Endothelial cell of umbilical vein (primary cell): ENCODE measurements at regions not wholly inside any gene's neighbourhood (a gene's known extent, or its start where the extent isn't known, plus 50 kb on each side); places are given as distances from the start of the nearest gene placed in this dataset.

Experiments used
- BruUV-seq: library from RNA; stranded (reverse); fragments of 400-500 nt; replicated peaks from 2 replicates; lab custom pipeline; 2021; lab: Mats Ljungman, UMichigan
- CTCF ChIA-PET: fragments of 300-600, 350-600 bp; sonication (Branson Sonifier 250); formaldehyde crosslinking; loops from one replicate; lab custom pipeline; 2021; ENCODE audit warnings: antibody characterized with exemption, inconsistent platforms; lab: Charles Lee
- POLR2A ChIA-PET: fragments of 300-600, 350-600 bp; sonication (Branson Sonifier 250); formaldehyde crosslinking; loops from one replicate; lab custom pipeline; 2021; ENCODE audit warnings: antibody characterized with exemption, inconsistent platforms; lab: Charles Lee
- DNase-seq: peaks from one replicate; pipeline ENCODE4 v3.0.0-alpha.2; 2011; ENCODE audit warnings: low read depth, low spot score
- FAIRE-seq: peaks from 2 replicates; lab custom pipeline; 2011; peaks lifted over from hg19 to GRCh38; lab: Jason Lieb, UNC
- H2AFZ ChIP-seq: 2 replicates; pipeline ENCODE4 v1.6.0; 2012; ENCODE audit warnings: low read depth, low read length, control low read depth, inconsistent platforms
- H3K27ac ChIP-seq: 2 replicates; pipeline ENCODE4 v1.5.1; 2011; ENCODE audit warnings: low read depth, mild to moderate bottlenecking, control low read depth, low read length, moderate library complexity; ENCODE audit not compliant: insufficient read depth
- H3K27me3 ChIP-seq, 2 experiments: 2 replicates each; pipeline versions ENCODE4 v1.6.0 to v1.6.1; 2011; ENCODE audit warnings: low read length in 2 of 2, mixed read lengths in 1 of 2; ENCODE audit not compliant: control insufficient read depth in 2 of 2, insufficient read depth in 2 of 2
- H3K36me3 ChIP-seq, 2 experiments: 2 replicates in 1 of 2; 3 replicates in 1 of 2; pipeline ENCODE4 v1.5.1; 2011; ENCODE audit warnings: low read length in 2 of 2, mild to moderate bottlenecking in 1 of 2, moderate library complexity in 1 of 2; ENCODE audit not compliant: control insufficient read depth in 2 of 2, insufficient read depth in 2 of 2; ENCODE audit errors: extremely low read depth in 1 of 2
- H3K4me1 ChIP-seq: 3 replicates; pipeline ENCODE4 v1.5.1; 2011; ENCODE audit warnings: mild to moderate bottlenecking, low read length; ENCODE audit not compliant: control insufficient read depth, insufficient read depth; ENCODE audit errors: extremely low read depth
- H3K4me2 ChIP-seq: 2 replicates; pipeline ENCODE4 v1.6.1; 2011; ENCODE audit warnings: low read length, control low read depth, mixed read lengths; ENCODE audit not compliant: insufficient read depth
- H3K4me3 ChIP-seq, 3 experiments: fragments of 200-600 bp in 1 of 3; sonication (generic), shearing (Covaris generic) in 1 of 3; replicated peaks in 1 of 3; 2 replicates each; pipeline ENCODE4 v1.5.1; 2011 to 2016; ENCODE audit warnings: control low read depth in 3 of 3, low read length in 3 of 3, mild to moderate bottlenecking in 2 of 3, inconsistent platforms in 1 of 3, low read depth in 1 of 3, moderate library complexity in 1 of 3; ENCODE audit not compliant: insufficient read depth in 1 of 3
- H3K79me2 ChIP-seq: 2 replicates; pipeline ENCODE4 v1.6.0; 2012; ENCODE audit warnings: low read length, inconsistent platforms; ENCODE audit not compliant: control insufficient read depth, insufficient read depth
- H3K9ac ChIP-seq: replicated peaks from 2 replicates; pipeline ENCODE3; 2011; ENCODE audit warnings: low read length, control low read depth; ENCODE audit not compliant: insufficient read depth; ENCODE audit errors: extremely low read depth
- H3K9me1 ChIP-seq: replicated peaks from 3 replicates; pipeline ENCODE4 v1.6.0; 2011; ENCODE audit warnings: mild to moderate bottlenecking, low read length; ENCODE audit not compliant: control insufficient read depth, insufficient read depth; ENCODE audit errors: extremely low read depth
- H3K9me3 ChIP-seq: replicated peaks from 2 replicates; pipeline ENCODE4 v1.5.1; 2012; ENCODE audit warnings: low read length, inconsistent platforms; ENCODE audit not compliant: control insufficient read depth, insufficient read depth
- H4K20me1 ChIP-seq: replicated peaks from 2 replicates; pipeline ENCODE3; 2011; ENCODE audit warnings: mild to moderate bottlenecking, low read length; ENCODE audit not compliant: control insufficient read depth, insufficient read depth; ENCODE audit errors: extremely low read depth
- CTCF ChIP-seq, 2 donors: IDR thresholded peaks; 1 replicate in 1 of 2; 2 replicates in 1 of 2; pipeline ENCODE4 v1.5.1; 2011; ENCODE audit warnings: low read length in 2 of 2, mild to moderate bottlenecking in 2 of 2, moderate library complexity in 2 of 2, control low read depth in 1 of 2, inconsistent platforms in 1 of 2, low read depth in 1 of 2; ENCODE audit not compliant: insufficient read depth in 1 of 2; ENCODE audit errors: extremely low read depth in 1 of 2
- EZH2 ChIP-seq: IDR thresholded peaks from 2 replicates; pipeline ENCODE4 v1.6.1; 2012; ENCODE audit warnings: borderline replicate concordance, low read depth, mild to moderate bottlenecking, moderate library complexity, low read length, inconsistent platforms; ENCODE audit not compliant: severe bottlenecking
- FOS ChIP-seq: IDR thresholded peaks from 2 replicates; pipeline ENCODE4 v1.6.1; 2011; ENCODE audit warnings: mild to moderate bottlenecking, low read length, moderate library complexity, borderline replicate concordance; ENCODE audit not compliant: insufficient read depth
- GATA2 ChIP-seq: IDR thresholded peaks from 2 replicates; pipeline ENCODE4 v1.7.0; 2011; ENCODE audit warnings: low read depth, mild to moderate bottlenecking, moderate library complexity, mixed read lengths, low read length; ENCODE audit not compliant: insufficient read length, insufficient read depth
- JUN ChIP-seq: IDR thresholded peaks from 2 replicates; pipeline ENCODE4 v1.6.1; 2011; ENCODE audit warnings: borderline replicate concordance, low read depth; ENCODE audit not compliant: insufficient read length, insufficient read depth
- MYC ChIP-seq: IDR thresholded peaks from one replicate; pipeline ENCODE4 v1.6.1; 2011; ENCODE audit warnings: mild to moderate bottlenecking, low read depth, low read length
- POLR2A ChIP-seq: IDR thresholded peaks from 2 replicates; pipeline ENCODE4 v1.6.1; 2012; ENCODE audit warnings: low read depth, mild to moderate bottlenecking, control low read depth, low read length
- POLR2AphosphoS5 ChIP-seq: IDR thresholded peaks from 2 replicates; pipeline ENCODE4 v1.6.1; 2012; ENCODE audit warnings: low read depth, mild to moderate bottlenecking, control low read depth, low read length, moderate library complexity; ENCODE audit not compliant: insufficient read depth
- dilution Hi-C: fragments of 300-500 bp; cut with MboI; formaldehyde crosslinking; loops from one replicate; pipeline ENCODE4 v1.15.0; 2019; ENCODE audit warnings: low sequenced_read_pairs; ENCODE audit not compliant: extremely low pct_ligation_motif_present
- intact Hi-C: fragments of 100-400 bp; cut with micrococcal nuclease; formaldehyde crosslinking; loops from one replicate; pipeline ENCODE4 v1.10.0; 2022
- TF ChIP-seq, protein P1 (sequence below): IDR thresholded peaks from 2 replicates; pipeline ENCODE4 v1.6.1; 2011; ENCODE audit not compliant: insufficient read depth, insufficient read length

DNA sequence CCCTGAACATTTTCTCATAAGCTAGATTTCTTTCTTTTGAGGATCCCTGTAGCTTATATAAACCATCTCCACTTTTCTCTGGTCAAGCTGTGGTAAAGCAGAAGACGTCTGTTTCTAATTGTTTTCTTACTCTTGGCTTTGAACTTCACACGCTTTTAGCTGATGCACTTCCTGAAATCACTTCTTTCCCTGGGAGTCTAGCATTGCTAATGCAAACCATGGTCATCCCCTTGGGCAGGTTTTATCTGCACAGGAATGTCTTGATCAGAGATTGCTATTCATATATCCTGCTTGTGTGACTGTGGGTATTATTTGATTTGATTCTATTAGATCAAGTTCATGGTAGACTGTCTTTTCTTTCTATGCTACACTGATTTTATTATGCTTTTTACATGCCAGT lies 199.2 kb upstream of the POU2AF2 start:
- dilution Hi-C loops: no loop called here
- intact Hi-C loops: no loop called here
- Histone ChIP-seq H3K79me2 (no peaks in the 10 kb centered on the region), H3K9me3 (no peaks in the 10 kb centered on the region), H3K27me3 (no peaks in the 10 kb centered on the region), H3K27ac (no peak overlapping the region), H3K9ac (no peak overlapping the region), H2AFZ (no peak overlapping the region), H3K9me1 (no peaks in the 10 kb centered on the region), H3K4me3 (no peak overlapping the region), H4K20me1 (no peaks in the 10 kb centered on the region), H3K36me3 (no peaks in the 10 kb centered on the region), H3K4me1 (no peaks in the 10 kb centered on the region), H3K4me2 (no peak overlapping the region)
- FAIRE-seq (no peak), DNase-seq (no peak)
- ChIA-PET CTCF (interaction anchor here (1.4 kb wide), 1 partner anchor 9 kb away, joined by 3 read pairs; no protein-coding TSS in a partner anchor), POLR2A (no interaction called here)
- no peak for TF ChIP-seq FOS
- TF ChIP-seq MYC: no peak
- no peak for TF ChIP-seq CTCF (IDR thresholded peaks at IDR 0.05; ENCODE audit: extremely low read depth in 1 of 2, insufficient read depth in 1 of 2, low read depth in 1 of 2, low read length in 2 of 2)
- TF ChIP-seq, protein P1, sequence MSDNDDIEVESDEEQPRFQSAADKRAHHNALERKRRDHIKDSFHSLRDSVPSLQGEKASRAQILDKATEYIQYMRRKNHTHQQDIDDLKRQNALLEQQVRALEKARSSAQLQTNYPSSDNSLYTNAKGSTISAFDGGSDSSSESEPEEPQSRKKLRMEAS: no peak
- TF ChIP-seq POLR2AphosphoS5: no peak
- no peak for TF ChIP-seq GATA2
- no peak for TF ChIP-seq JUN
- TF ChIP-seq POLR2A: no peak
- TF ChIP-seq EZH2: no peak
- BruUV-seq: no TSS peak
